NCI-H345 treated with DMSO at 0.1 percent for 48 hours (cell line): ENCODE measurements at regions not wholly inside any gene's neighbourhood (a gene's known extent, or its start where the extent isn't known, plus 50 kb on each side); places are given as distances from the start of the nearest gene placed in this dataset.

Source experiments
- DNase-seq: peaks from one replicate; lab custom pipeline; 2025; ENCODE audit not compliant: unreplicated experiment; lab: John Stamatoyannopoulos, UW

- no peak for DNase-seq
Observed at GRCh38 chr5:77569409-77569808, 69.1 kb downstream of the OTP start.

- no peak for DNase-seq
Observed at GRCh38 chr5:77568555-77568954, 70.0 kb downstream of the OTP start.

- no peak for DNase-seq
Observed at GRCh38 chr5:77568082-77568481, 70.4 kb downstream of the OTP start.

- DNase-seq = peak; percentile 12
Observed at GRCh38 chr5:77563475-77563874, 71.4 kb upstream of the WDR41 start.

GRCh38 chr5:77561965-77562364 is 69.8 kb upstream of the WDR41 start:
- no peak for DNase-seq

GRCh38 chr5:77560677-77561263 is 68.7 kb upstream of the WDR41 start:
- peak; percentile 27 for DNase-seq

- DNase-seq = no peak
Observed at GRCh38 chr5:77558266-77558665, 66.2 kb upstream of the WDR41 start.

GRCh38 chr5:77550406-77550805 is 58.3 kb upstream of the WDR41 start:
- DNase-seq = no peak

- no peak for DNase-seq
Observed at GRCh38 chr5:77545285-77545684, 53.2 kb upstream of the WDR41 start.
